ENCODE measurements at regions not wholly inside any gene's neighbourhood (a gene's known extent, or its start where the extent isn't known, plus 50 kb on each side); places are given as distances from the start of the nearest gene placed in this dataset.

DNA sequence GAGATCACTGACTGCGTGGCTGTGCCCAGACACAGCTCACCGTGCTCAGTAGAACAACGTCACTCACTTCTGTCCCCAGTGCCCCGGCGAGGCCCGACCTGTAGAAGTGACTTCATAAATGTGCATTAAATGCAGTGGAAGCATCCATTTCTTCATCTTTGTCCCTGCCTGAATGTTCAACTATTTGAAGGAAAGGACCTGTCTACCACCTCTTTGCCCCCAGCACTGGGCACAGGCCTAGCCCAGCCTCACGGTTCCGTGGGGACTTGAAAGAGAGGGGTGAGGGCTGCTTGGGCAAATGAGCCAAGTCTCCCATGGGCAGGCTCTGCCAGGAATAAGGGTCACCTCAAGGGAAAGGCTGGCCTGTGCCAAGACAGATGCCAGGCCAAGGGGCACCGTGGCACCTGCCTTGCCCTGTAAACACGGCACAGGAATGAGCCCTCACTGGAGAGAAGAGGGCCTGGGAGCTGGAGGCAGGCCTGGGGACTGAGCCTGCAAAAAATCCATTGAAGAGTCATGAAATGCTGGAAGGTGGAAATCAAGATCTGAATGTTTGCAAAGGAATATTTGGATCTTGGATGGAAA is 845.3 kb downstream of the BRD1 start:
- peaks cover 0 to 43% (median 9%) of the 10 kb centered on the region in 3 donors for H3K27me3 ChIP-seq
- no peak for DNase-seq
- H3K4me3 ChIP-seq, result no peak overlapping the region
- WGBS, 5 donors, result 81 to 93% (median 87%) methylated on average over 10 of the region's 10 CpGs
- H3K4me1 ChIP-seq, result no peaks in the 10 kb centered on the region
- no peak overlapping the region for H3K27ac ChIP-seq
- intact Hi-C loops (cut with DNase I; ENCODE audit: low total_unique reads), result no loop called here
- TF ChIP-seq EP300 (IDR thresholded peaks at IDR 0.05) (no peak), POLR2A (IDR thresholded peaks at IDR 0.05) (no peak), POLR2AphosphoS5 (IDR thresholded peaks at IDR 0.05) (no peak)
- TF ChIP-seq, protein P1, sequence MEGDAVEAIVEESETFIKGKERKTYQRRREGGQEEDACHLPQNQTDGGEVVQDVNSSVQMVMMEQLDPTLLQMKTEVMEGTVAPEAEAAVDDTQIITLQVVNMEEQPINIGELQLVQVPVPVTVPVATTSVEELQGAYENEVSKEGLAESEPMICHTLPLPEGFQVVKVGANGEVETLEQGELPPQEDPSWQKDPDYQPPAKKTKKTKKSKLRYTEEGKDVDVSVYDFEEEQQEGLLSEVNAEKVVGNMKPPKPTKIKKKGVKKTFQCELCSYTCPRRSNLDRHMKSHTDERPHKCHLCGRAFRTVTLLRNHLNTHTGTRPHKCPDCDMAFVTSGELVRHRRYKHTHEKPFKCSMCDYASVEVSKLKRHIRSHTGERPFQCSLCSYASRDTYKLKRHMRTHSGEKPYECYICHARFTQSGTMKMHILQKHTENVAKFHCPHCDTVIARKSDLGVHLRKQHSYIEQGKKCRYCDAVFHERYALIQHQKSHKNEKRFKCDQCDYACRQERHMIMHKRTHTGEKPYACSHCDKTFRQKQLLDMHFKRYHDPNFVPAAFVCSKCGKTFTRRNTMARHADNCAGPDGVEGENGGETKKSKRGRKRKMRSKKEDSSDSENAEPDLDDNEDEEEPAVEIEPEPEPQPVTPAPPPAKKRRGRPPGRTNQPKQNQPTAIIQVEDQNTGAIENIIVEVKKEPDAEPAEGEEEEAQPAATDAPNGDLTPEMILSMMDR (IDR thresholded peaks at IDR 0.05), result no peak
- H3K36me3 ChIP-seq, result no peaks in the 10 kb centered on the region
- H3K9me3 ChIP-seq, result peaks cover 0 to 10% (median 6%) of the 10 kb centered on the region in 4 donors

DNA sequence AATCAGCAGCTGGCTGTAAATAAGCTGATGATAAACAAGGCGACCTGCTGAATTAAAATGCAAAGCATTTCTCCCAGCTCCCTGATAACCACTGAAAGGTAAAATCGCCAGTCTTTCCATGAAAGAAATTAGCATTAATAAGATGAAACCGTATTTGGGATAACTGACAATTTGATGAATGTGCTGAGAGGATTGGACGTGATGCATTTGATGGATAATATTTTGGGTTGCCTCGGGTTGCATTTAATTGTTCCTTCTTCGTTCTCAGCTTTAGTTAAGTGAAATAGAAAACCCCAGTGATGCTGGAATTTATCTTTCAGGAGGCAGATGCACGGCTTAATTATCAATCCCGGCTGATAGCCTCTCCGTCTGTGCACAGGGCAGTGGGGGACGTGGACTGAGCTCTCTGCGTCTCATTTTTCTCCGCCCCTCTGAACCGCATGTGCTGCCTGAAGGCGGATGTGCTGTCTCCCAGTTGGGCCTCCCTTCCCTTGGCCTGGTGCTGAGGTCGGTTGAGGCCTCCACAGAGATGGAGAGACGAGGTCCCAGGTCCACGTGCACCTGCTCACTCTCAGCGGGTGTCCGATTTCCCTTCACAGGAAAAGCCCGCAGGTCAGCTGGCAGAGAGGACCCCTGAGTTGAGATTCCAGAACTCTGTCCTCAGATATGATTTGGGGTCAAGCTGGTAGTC is 846.2 kb downstream of the BRD1 start:
- no peak for DNase-seq
- TF ChIP-seq, protein P1 (IDR thresholded peaks at IDR 0.05), result no peak
- TF ChIP-seq POLR2AphosphoS5 (IDR thresholded peaks at IDR 0.05), result no peak
- no peak for TF ChIP-seq POLR2A (IDR thresholded peaks at IDR 0.05)
- no peak for TF ChIP-seq EP300 (IDR thresholded peaks at IDR 0.05)
- Histone ChIP-seq H3K4me3 (no peak overlapping the region), H3K27me3 (peaks cover 0 to 52% (median 12%) of the 10 kb centered on the region in 3 donors), H3K4me1 (no peaks in the 10 kb centered on the region), H3K27ac (no peak overlapping the region), H3K36me3 (no peaks in the 10 kb centered on the region), H3K9me3 (peaks cover 0 to 10% (median 6%) of the 10 kb centered on the region in 4 donors)
- intact Hi-C loops (cut with DNase I; ENCODE audit: low total_unique reads), result no loop called here
- WGBS, 5 donors, result 49 to 60% (median 56%) methylated on average over 16 to 20 of the region's 20 CpGs

DNA sequence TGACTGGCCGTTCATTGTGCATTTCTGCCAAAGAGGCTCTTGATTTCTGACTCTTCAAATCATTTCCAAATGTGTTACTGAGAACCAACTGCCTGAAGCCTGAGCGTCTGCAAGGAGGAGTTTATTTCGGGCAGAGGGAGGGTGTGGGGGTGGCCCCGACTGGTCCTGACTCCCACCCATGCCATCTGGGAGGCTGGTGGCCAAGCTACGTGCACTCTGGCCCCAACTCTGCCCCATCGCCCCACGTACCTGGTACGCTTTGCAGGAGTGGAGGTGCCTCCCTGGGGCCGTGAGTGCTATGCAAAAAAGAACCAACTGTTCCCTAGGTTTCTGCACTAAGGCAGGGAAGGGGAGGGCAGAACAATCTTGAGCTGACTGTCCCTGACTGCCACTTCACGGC is 846.8 kb downstream of the BRD1 start:
- Histone ChIP-seq H3K36me3 (no peaks in the 10 kb centered on the region), H3K4me1 (no peaks in the 10 kb centered on the region), H3K9me3 (peaks cover 0 to 10% (median 6%) of the 10 kb centered on the region in 4 donors), H3K27ac (no peak overlapping the region), H3K27me3 (peaks cover 0 to 55% (median 12%) of the 10 kb centered on the region in 3 donors), H3K4me3 (no peak overlapping the region)
- DNase-seq, result no peak
- TF ChIP-seq POLR2AphosphoS5 (IDR thresholded peaks at IDR 0.05), result no peak
- TF ChIP-seq EP300 (IDR thresholded peaks at IDR 0.05), result no peak
- TF ChIP-seq, protein P1 (IDR thresholded peaks at IDR 0.05), result no peak
- no peak for TF ChIP-seq POLR2A (IDR thresholded peaks at IDR 0.05)
- intact Hi-C loops (cut with DNase I; ENCODE audit: low total_unique reads), result no loop called here
- 48 to 71% (median 67%) methylated on average over 7 to 10 of the region's 10 CpGs for WGBS, 5 donors

DNA sequence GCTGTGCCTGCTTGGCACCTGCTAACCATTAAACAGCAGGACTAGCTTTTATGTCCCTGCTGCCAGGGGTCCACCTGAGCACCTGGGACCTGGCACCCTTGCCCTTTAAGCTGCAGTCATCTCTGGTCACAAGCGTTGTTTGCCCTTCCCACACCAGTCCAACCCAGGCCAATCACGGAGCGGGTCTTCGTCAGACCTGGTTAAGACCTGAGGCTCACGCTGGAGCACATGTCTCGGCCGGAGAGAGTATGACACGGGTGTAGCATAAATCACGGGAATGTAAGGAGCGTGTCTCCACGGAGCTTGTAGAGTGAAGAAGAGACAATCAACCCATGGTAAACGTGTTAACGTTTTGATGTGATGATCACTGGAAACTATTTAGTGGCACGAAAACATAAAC is 847.3 kb downstream of the BRD1 start:
- peaks cover 0 to 57% (median 12%) of the 10 kb centered on the region in 3 donors for H3K27me3 ChIP-seq
- no peak for DNase-seq
- WGBS, 5 donors, result 82 to 87% (median 86%) methylated on average over 14 of the region's 14 CpGs
- H3K27ac ChIP-seq, result no peak overlapping the region
- no peaks in the 10 kb centered on the region for H3K36me3 ChIP-seq
- intact Hi-C loops (cut with DNase I; ENCODE audit: low total_unique reads), result no loop called here
- TF ChIP-seq POLR2AphosphoS5 (IDR thresholded peaks at IDR 0.05) (no peak), POLR2A (IDR thresholded peaks at IDR 0.05) (no peak), EP300 (IDR thresholded peaks at IDR 0.05) (no peak)
- TF ChIP-seq, protein P1 (IDR thresholded peaks at IDR 0.05), result no peak
- no peaks in the 10 kb centered on the region for H3K4me1 ChIP-seq
- no peak overlapping the region for H3K4me3 ChIP-seq
- peaks cover 0 to 10% (median 6%) of the 10 kb centered on the region in 4 donors for H3K9me3 ChIP-seq
